22Rv1 (cell line): ENCODE measurements at regions not wholly inside any gene's neighbourhood (a gene's known extent, or its start where the extent isn't known, plus 50 kb on each side); places are given as distances from the start of the nearest gene placed in this dataset.

Source experiments
- CTCF ChIP-seq: fragments of 450-650 bp; IDR thresholded peaks from 2 replicates; pipeline ENCODE4 v1.5.1; 2017; ENCODE audit warnings: mild to moderate bottlenecking
- ZFX ChIP-seq: fragments of 450-650 bp; IDR thresholded peaks from 2 replicates; pipeline ENCODE4 v1.6.1; 2017; ENCODE audit warnings: antibody characterized with exemption, borderline replicate concordance

GRCh38 chr3:167078070-167078622 is 302.0 kb downstream of the ZBBX start:
- TF ChIP-seq CTCF (no peak), ZFX (no peak)
